ENCODE measurements at regions not wholly inside any gene's neighbourhood (a gene's known extent, or its start where the extent isn't known, plus 50 kb on each side); places are given as distances from the start of the nearest gene placed in this dataset.

GRCh38 chr2:128473175-128474035, 154.7 kb upstream of the HS6ST1 start:
- peak; percentile 88 for DNase-seq

- no peak for DNase-seq
Observed at GRCh38 chr2:128474036-128474955, 155.6 kb upstream of the HS6ST1 start.

- DNase-seq = no peak
Observed at GRCh38 chr2:128474962-128475361, 156.3 kb upstream of the HS6ST1 start.

GRCh38 chr2:128475427-128476211, 157.0 kb upstream of the HS6ST1 start:
- DNase-seq = no peak

GRCh38 chr2:128477026-128477820, 158.6 kb upstream of the HS6ST1 start:
- no peak for DNase-seq

- DNase-seq = no peak
Observed at GRCh38 chr2:128477891-128478290, 159.2 kb upstream of the HS6ST1 start.

- no peak for DNase-seq
Observed at GRCh38 chr2:128485761-128486639, 167.3 kb upstream of the HS6ST1 start.

- no peak for DNase-seq
Observed at GRCh38 chr2:128486640-128487375, 168.1 kb upstream of the HS6ST1 start.

GRCh38 chr2:128487650-128488387, 169.2 kb upstream of the HS6ST1 start:
- DNase-seq = no peak

- DNase-seq = no peak
Observed at GRCh38 chr2:128488434-128488833, 169.8 kb upstream of the HS6ST1 start.

- DNase-seq = no peak
Observed at GRCh38 chr2:128489526-128490273, 171.0 kb upstream of the HS6ST1 start.

- DNase-seq = no peak
Observed at GRCh38 chr2:128490321-128490720, 171.7 kb upstream of the HS6ST1 start.

GRCh38 chr2:128490881-128491691, 172.4 kb upstream of the HS6ST1 start:
- DNase-seq = no peak

- no peak for DNase-seq
Observed at GRCh38 chr2:128491692-128492244, 173.1 kb upstream of the HS6ST1 start.

GRCh38 chr2:128492966-128493811, 174.5 kb upstream of the HS6ST1 start:
- no peak for DNase-seq

- DNase-seq = no peak
Observed at GRCh38 chr2:128493880-128494279, 175.2 kb upstream of the HS6ST1 start.

Measured in left kidney (tissue), 1 donor.